ENCODE measurements at regions not wholly inside any gene's neighbourhood (a gene's known extent, or its start where the extent isn't known, plus 50 kb on each side); places are given as distances from the start of the nearest gene placed in this dataset.
A peak's percentile ranks its signal among the peaks of the same experiment; 100 is the strongest.

DNA sequence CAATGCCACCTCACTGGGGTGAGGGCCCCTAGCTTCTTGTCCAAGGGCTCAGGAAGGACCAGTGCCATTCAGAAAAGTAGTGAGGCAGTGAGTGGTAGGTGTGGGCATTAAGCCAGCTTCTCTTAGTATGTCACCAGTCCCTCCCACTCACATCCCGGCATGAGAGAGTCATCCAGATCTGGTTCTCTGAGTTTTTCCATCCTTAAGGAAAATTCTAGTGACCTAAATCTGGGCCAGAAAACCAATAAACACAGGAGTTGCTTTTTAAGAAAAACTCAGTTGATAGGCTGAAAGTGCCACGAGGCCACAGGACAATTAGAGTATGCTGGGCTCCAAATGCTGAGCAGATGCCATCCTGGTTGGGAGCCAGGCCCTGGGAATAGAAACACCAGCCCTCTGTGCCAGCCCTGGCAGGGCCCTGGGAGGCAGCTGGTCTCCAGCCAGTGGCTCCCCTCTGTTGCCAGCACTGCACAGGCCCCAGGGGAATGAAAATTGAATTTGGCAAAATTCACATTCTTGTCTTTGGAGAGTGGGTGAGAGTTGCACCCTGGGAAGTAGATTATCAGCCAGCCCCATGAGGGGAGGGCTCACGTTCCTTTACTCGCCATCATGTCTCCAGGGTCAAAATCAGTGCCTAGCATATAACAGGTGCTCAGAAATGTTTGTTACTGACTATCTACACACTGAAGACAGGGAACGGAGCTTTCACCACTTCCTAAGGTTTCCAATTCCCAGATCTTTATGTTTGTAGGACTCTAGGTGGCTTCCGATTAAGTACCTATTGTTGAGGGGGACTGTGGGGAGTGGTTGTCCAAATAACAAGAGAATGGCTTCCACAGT lies 52.8 kb downstream of the FAM43A start:
- peaks cover 0 to 17% (median 4%) of the 10 kb centered on the region in 3 donors for H3K27me3 Mint-ChIP-seq (ENCODE audit: low read depth in 3 of 3)
- H3K4me1 Mint-ChIP-seq = no peaks in the 10 kb centered on the region
- peak overlapping the region in 1 of 6 donors; percentile 84 for H3K27ac Mint-ChIP-seq
- no peaks in the 10 kb centered on the region for H3K36me3 Mint-ChIP-seq
- H3K9me3 Mint-ChIP-seq = peaks cover 0 to 3% (median 0%) of the 10 kb centered on the region in 6 donors
- no peak overlapping the region for H3K4me3 Mint-ChIP-seq
- no peak for DNase-seq

GRCh38 chr3:194739498-194740284 lies 54.0 kb downstream of the FAM43A start:
- no peak overlapping the region for H3K4me3 Mint-ChIP-seq
- H3K4me1 Mint-ChIP-seq = no peaks in the 10 kb centered on the region
- no peak for DNase-seq
- H3K27me3 Mint-ChIP-seq (ENCODE audit: low read depth in 3 of 3) = peaks cover 0 to 21% (median 4%) of the 10 kb centered on the region in 3 donors
- peaks cover 0 to 3% (median 0%) of the 10 kb centered on the region in 6 donors for H3K9me3 Mint-ChIP-seq
- no peak overlapping the region for H3K27ac Mint-ChIP-seq
- H3K36me3 Mint-ChIP-seq = no peaks in the 10 kb centered on the region

DNA sequence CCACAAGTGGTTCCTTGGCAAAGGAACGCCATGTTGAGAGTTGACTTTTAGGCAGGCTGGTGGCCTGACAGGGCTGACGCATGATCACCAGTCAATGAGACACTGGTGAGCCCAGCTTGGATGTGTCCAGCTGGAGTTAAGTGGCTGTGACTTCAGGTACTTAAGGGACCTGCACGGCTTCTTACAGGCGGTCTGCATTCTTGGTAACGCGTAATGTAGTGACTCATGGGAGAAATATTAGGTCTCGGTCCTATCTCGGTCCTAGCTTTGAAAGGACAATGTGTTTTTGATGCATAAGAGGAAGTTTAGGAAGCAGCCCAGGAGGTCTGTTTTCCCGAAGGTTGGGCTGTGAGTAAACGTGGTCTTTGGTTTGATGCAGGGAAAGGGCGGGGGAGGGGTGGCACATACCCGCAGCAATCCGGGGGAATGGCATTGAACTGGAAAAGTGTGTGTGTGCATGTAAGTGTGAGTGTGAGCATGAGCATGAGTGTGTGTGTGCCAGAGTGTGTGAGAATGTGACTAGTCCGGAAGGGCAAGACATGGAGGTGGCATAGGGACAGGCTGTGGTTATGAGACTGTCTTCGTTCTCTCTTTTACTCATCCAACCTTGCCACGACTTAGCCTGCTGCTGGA lies 55.3 kb downstream of the FAM43A start:
- no peak for DNase-seq
- Mint-ChIP-seq H3K36me3 (no peaks in the 10 kb centered on the region), H3K9me3 (no peaks in the 10 kb centered on the region), H3K27me3 (ENCODE audit: low read depth in 3 of 3) (peaks cover 0 to 17% (median 2%) of the 10 kb centered on the region in 3 donors), H3K4me3 (no peak overlapping the region), H3K27ac (no peak overlapping the region), H3K4me1 (no peaks in the 10 kb centered on the region)

DNA sequence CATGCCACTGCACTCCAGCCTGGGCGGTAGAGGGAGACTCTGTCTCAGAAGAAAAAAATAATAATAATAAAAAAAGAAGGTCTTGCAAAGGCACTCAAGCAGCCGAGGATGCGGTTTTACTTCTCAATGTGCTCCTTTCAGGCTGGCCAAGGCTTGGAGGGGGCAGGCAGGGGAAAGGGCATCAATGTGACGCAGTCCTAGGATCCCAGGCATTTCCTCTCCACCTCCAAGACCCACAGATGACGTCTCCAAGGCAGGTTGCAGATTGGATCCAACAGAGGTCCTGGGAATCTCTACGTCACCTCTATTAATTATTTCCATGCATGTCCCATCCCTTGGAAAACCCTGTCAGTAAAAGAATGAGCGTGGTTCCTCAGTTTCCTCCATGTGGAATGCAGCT lies 56.2 kb downstream of the FAM43A start:
- H3K36me3 Mint-ChIP-seq = no peaks in the 10 kb centered on the region
- no peak overlapping the region for H3K27ac Mint-ChIP-seq
- peaks cover 0 to 17% (median 2%) of the 10 kb centered on the region in 3 donors for H3K27me3 Mint-ChIP-seq (ENCODE audit: low read depth in 3 of 3)
- DNase-seq = no peak
- H3K9me3 Mint-ChIP-seq = no peaks in the 10 kb centered on the region
- H3K4me3 Mint-ChIP-seq = no peak overlapping the region
- H3K4me1 Mint-ChIP-seq = peaks cover 0 to 3% of the 10 kb centered on the region in 2 donors

DNA sequence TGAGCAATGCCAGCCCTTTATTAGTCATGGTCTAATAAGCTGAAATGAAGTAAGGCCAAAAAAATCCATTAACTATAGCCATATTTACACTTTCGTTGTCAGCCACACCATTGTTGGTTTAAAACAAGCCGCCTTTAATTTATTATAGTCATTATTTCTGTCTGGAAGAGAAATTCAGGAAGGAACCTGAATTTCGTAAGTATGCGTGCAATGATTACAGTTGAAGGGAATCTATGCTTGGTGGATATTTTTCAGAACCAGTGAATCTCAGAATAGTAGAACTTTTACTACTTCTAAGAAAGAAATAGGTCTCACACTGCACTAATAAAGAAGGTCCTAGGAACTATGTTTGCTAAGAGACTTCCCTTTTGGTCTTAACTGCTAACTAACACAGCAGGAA lies 59.1 kb downstream of the FAM43A start:
- Mint-ChIP-seq H3K4me3 (no peak overlapping the region), H3K9me3 (no peaks in the 10 kb centered on the region), H3K27me3 (ENCODE audit: low read depth in 3 of 3) (peaks cover 2 to 17% (median 4%) of the 10 kb centered on the region in 3 donors), H3K4me1 (peaks cover 9 to 12% of the 10 kb centered on the region in 2 donors), H3K36me3 (peaks cover 0 to 3% (median 0%) of the 10 kb centered on the region in 3 donors), H3K27ac (no peak overlapping the region)
- DNase-seq = no peak

- Mint-ChIP-seq H3K36me3 (peaks cover 0 to 3% (median 0%) of the 10 kb centered on the region in 3 donors), H3K27ac (peak overlapping the region in 2 of 6 donors; percentile 14 to 67), H3K4me1 (peaks cover 17 to 18% of the 10 kb centered on the region in 2 donors), H3K9me3 (no peaks in the 10 kb centered on the region), H3K4me3 (no peak overlapping the region), H3K27me3 (ENCODE audit: low read depth in 3 of 3) (peaks cover 2 to 14% (median 2%) of the 10 kb centered on the region in 3 donors)
- no peak for DNase-seq
Measured at GRCh38 chr3:194745422-194746184, 59.9 kb downstream of the FAM43A start.

DNA sequence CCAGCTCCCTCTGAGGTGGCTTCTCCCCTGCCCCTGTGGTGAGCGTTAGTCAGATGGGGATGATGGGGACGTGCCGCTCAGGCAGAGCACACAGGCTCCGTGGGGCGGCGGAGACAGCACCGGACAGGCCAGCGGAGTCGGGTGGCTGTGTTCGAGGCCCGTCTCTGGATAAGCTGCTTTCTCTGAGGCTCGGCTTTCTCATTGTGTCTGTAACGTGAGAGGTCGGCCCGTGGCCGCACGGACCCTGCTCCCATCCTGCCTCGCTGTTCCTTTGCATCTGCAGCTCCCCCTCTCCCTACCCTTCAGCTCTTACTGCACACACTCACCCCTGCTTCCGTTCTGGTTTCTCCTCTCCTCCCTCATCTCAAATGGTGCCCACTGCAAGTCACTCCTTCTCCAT lies 62.5 kb downstream of the FAM43A start:
- H3K4me1 Mint-ChIP-seq = peaks cover 18 to 19% of the 10 kb centered on the region in 2 donors
- H3K36me3 Mint-ChIP-seq = peaks cover 0 to 3% (median 0%) of the 10 kb centered on the region in 3 donors
- H3K27ac Mint-ChIP-seq = peak overlapping the region in 2 of 6 donors; percentile 47 to 50
- peaks cover 2 to 5% (median 4%) of the 10 kb centered on the region in 3 donors for H3K27me3 Mint-ChIP-seq (ENCODE audit: low read depth in 3 of 3)
- H3K4me3 Mint-ChIP-seq = no peak overlapping the region
- no peaks in the 10 kb centered on the region for H3K9me3 Mint-ChIP-seq
- no peak for DNase-seq

DNA sequence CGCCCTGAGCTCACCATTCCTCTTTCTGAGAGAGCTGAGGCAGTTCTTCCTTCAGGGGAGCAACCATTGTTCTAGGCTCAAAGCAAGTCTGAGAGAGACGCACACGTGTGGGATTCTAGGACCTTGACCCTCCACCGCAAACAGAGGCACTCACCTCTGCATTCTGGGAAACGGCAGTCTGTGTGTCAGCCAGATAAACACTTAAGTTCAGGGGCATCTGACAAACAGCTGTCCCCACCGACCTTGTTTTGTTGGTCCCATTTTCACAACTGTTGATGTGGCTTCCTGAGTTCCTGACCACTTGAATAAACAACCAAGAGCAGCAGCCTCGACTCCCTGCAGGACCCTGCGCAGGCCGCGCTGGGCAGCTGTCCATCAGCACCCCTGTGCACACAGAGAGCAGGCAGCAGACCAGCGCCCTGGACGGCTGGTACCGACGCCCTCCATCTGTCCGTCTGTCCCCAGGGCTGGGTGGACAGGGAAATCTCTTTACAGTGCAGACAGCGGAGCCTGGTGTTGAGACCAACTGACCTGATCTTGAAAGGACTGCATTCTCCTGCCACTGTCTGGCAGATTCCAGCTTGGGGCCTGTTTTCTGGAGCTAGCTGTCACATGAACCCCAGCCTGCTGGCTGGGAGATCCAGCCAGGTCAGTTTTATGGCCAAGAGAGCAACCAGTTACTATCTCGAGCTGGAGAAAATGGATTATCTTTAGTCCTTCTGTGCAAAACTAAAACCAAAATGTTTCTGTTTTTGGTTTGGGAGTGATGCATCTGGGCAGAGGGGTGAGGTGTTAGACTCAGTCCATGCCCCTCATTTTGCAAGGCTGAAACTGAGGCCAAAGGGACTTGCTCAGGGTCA lies 64.2 kb downstream of the FAM43A start:
- peaks cover 0 to 3% (median 0%) of the 10 kb centered on the region in 3 donors for H3K36me3 Mint-ChIP-seq
- peak; percentile 13 to 26 (median 25) for DNase-seq
- peak overlapping the region; percentile 28 to 57 (median 39) for H3K4me3 Mint-ChIP-seq
- peaks cover 0 to 6% (median 2%) of the 10 kb centered on the region in 3 donors for H3K27me3 Mint-ChIP-seq (ENCODE audit: low read depth in 3 of 3)
- no peaks in the 10 kb centered on the region for H3K9me3 Mint-ChIP-seq
- peaks cover 18 to 19% of the 10 kb centered on the region in 2 donors for H3K4me1 Mint-ChIP-seq
- peak overlapping the region in 5 of 6 donors; percentile 10 to 74 (median 64) for H3K27ac Mint-ChIP-seq

- Mint-ChIP-seq H3K27me3 (ENCODE audit: low read depth in 3 of 3) (peaks cover 0 to 7% (median 2%) of the 10 kb centered on the region in 3 donors), H3K9me3 (no peaks in the 10 kb centered on the region), H3K4me1 (peaks cover 18 to 19% of the 10 kb centered on the region in 2 donors), H3K4me3 (no peak overlapping the region), H3K27ac (no peak overlapping the region), H3K36me3 (peaks cover 0 to 3% (median 0%) of the 10 kb centered on the region in 3 donors)
- DNase-seq = no peak
Measured at GRCh38 chr3:194750491-194750828, 64.8 kb downstream of the FAM43A start.

DNA sequence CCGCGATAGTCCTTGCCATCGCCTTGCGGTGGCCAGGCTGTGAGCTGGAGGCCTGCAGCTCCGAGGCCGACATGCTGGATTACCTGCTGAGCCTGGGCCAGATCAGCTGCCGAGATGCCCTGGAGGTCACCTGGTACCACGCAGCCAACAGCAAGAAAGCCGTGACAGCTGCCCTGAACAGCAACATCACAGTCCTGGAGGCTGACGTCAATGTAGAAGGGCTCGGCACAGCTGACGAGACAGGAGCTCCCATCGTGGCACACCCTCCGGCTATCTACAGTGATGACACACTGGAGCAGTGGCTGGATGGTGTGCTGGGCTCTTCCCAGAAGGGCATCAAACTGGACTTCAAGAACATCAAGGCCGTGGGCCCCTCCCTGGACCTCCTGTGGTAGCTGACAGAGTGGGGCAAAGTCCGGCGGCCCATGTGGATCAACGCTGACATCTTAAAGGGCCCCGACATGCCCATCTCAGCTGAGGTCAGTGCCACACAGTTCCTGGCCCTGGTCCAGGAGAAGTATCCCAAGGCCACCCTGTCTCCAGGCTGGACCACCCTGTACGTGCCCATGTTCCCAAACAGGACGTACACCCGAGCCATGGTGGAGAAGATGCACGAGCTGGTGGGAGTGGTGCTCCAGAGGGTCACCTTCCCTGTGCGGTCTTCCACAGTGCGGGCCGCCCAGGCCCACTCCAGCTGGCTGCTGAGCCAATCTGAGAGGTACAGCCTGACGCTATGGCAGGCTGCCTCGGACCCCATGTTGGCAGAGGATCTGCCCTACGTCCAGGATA lies 70.2 kb downstream of the FAM43A start:
- no peaks in the 10 kb centered on the region for H3K4me1 Mint-ChIP-seq
- no peak overlapping the region for H3K27ac Mint-ChIP-seq
- H3K36me3 Mint-ChIP-seq = no peaks in the 10 kb centered on the region
- H3K4me3 Mint-ChIP-seq = no peak overlapping the region
- H3K9me3 Mint-ChIP-seq = no peaks in the 10 kb centered on the region
- DNase-seq = no peak
- peaks cover 0 to 9% (median 3%) of the 10 kb centered on the region in 3 donors for H3K27me3 Mint-ChIP-seq (ENCODE audit: low read depth in 3 of 3)

GRCh38 chr3:194756460-194756779 lies 70.7 kb downstream of the FAM43A start:
- H3K27ac Mint-ChIP-seq = no peak overlapping the region
- H3K36me3 Mint-ChIP-seq = no peaks in the 10 kb centered on the region
- H3K4me1 Mint-ChIP-seq = no peaks in the 10 kb centered on the region
- no peaks in the 10 kb centered on the region for H3K9me3 Mint-ChIP-seq
- no peak overlapping the region for H3K4me3 Mint-ChIP-seq
- DNase-seq = no peak
- H3K27me3 Mint-ChIP-seq (ENCODE audit: low read depth in 3 of 3) = peaks cover 0 to 10% (median 8%) of the 10 kb centered on the region in 3 donors

DNA sequence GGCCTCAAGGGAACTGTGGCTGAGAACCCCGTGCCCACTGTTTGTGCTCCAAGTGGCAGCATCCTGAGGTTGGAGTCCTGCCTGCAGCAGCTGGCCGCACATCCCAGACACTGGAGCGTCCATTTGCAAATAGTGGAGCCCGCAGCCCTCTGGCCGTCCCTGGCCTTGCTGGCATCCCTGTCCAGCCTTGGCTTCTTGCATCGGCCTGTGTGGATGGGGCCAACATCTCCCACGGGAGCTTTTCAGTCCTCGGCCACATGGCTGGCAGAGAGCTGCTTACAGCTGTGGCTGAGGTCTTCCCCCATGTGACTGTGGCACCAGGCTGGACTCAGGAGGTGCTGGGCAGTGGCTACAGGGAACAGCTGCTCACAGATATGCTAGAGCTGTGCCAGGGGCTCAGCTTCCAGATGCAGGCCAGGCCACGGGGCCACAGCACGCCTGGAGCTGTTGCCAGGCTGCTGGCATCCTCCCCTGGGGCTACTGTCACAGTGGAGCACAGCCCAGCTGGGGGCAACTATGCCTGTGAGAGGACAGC lies 71.2 kb downstream of the FAM43A start:
- H3K27me3 Mint-ChIP-seq (ENCODE audit: low read depth in 3 of 3) = peaks cover 0 to 9% (median 9%) of the 10 kb centered on the region in 3 donors
- H3K4me1 Mint-ChIP-seq = no peaks in the 10 kb centered on the region
- H3K27ac Mint-ChIP-seq = no peak overlapping the region
- H3K9me3 Mint-ChIP-seq = no peaks in the 10 kb centered on the region
- H3K36me3 Mint-ChIP-seq = no peaks in the 10 kb centered on the region
- DNase-seq = no peak
- no peak overlapping the region for H3K4me3 Mint-ChIP-seq
